ENCODE measurements at regions not wholly inside any gene's neighbourhood (a gene's known extent, or its start where the extent isn't known, plus 50 kb on each side); places are given as distances from the start of the nearest gene placed in this dataset.
"Not testable (repeated sequence)": the region's sequence is repeated elsewhere in the genome, so short reads cannot be mapped to it uniquely, and the experiment has no call there.

DNA sequence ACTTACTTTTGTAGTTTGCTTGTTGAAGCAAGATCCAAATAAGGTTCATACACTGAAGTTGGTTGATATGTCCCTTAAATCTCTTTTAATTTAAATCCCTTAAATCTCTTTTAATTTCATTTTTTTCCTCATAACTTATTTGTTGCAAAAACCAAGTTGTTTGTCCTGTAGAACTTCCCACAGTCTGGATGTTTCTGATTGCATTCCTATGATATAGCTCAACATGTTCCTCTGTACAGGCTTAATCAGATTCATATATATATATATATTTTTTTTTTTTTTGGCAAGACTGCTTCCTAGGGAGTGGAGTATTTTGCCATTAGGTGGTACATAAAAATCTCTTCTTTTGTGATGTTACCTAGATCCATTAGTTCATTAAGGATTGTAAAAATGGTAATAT is 174.9 kb upstream of the MKLN1 start:
- no peak for DNase-seq

- no peak for DNase-seq
Measured at GRCh38 chr7:131154380-131154779, 173.3 kb upstream of the MKLN1 start.

DNA sequence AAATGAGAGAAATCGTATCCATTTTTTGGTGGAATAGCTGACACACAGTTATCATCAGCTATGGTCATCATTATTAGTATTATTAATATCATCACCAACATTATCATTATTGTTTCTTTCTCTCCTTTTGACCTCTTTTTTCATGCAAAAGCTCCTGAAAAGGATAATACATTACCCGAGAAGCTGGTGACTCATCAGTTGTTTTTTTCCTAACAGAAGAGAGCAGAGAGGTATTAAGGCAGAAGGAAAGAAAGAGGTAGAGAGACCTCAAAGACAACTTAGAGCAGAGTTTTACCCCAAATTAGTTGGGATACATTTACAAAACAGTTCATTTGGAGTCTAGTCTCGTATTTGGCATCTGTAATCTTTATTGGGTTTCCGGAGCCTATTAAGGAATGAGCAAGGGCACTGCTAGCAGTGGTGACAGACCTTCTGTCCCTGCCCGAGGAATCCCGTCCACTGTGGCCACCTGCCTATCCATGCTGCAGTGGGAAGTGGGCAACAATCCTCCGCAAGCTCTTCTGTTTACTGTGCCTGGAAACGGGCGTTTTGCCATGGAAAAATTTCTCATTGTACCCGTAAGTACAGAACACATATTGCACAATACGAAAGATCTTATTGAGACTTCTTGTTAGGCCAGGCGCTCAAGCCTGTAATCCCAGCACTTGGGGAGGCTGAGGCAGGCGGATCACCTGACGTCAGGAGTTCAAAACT is 170.0 kb upstream of the MKLN1 start:
- no peak for DNase-seq

GRCh38 chr7:131158244-131158636 is 169.4 kb upstream of the MKLN1 start:
- DNase-seq, result not testable (repeated sequence)

DNA sequence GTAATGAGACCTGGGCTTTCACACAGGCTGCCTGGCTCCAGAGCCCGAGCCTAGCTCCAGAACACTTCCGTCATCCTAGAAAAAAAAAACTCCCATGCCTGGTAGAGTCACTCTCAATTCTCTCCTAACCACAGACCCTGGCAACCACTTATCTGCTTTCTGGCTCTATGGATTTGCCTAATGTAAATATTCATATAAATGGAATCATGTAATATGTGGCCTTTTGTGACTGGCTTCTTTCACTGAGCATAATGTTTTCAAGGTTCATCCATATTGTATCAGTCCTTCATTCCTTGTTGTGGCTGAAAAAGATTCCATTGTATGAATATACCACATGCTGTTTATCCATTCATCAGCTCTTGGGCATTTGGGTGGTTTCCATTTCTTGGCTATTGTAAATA is 167.7 kb upstream of the MKLN1 start:
- no peak for DNase-seq

GRCh38 chr7:131161103-131161502 is 166.6 kb upstream of the MKLN1 start:
- DNase-seq, result no peak

- no peak for DNase-seq
Measured at GRCh38 chr7:131164025-131164925, 163.4 kb upstream of the MKLN1 start.

GRCh38 chr7:131166066-131166465 is 161.6 kb upstream of the MKLN1 start:
- no peak for DNase-seq

DNA sequence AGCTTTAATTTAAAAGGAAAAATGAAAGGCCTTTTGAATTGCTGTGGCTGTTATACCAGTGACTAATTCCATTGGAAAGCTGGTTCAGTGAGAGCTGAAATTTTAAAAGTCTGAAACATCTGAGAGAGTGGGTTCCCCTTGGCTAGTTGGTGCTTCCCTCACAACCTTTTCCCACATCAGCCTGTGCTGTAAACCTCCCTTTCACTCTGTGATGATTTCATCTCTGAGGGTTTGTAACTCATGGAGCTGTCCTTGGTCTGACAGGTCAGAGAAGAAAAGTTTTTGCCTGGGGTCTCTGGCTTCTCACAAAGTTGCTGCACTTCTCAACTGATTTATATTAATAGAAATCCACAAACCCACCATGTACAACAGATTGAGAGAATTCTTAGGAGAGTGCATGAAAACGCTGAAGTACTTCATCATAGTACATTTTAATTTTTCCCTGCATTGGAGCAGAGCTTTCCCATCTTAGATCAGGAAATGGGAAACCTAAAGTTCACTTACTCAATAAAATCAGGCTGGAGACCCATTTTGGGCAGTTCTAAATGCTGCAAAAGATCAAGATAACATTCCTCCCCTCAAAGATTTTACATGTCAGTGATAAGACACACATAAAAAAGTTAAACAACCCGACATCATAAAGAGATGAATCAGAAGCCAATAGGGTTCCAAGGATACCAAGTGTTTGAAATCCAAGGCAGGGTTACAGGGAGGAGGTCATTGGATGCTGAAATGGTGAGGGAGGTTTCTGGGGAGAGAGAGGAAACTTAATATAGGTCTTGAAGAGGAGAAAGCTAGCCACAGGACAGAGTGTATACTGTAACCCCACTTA is 157.0 kb upstream of the MKLN1 start:
- no peak for DNase-seq

- DNase-seq, result no peak
Measured at GRCh38 chr7:131173145-131173890, 154.4 kb upstream of the MKLN1 start.

DNA sequence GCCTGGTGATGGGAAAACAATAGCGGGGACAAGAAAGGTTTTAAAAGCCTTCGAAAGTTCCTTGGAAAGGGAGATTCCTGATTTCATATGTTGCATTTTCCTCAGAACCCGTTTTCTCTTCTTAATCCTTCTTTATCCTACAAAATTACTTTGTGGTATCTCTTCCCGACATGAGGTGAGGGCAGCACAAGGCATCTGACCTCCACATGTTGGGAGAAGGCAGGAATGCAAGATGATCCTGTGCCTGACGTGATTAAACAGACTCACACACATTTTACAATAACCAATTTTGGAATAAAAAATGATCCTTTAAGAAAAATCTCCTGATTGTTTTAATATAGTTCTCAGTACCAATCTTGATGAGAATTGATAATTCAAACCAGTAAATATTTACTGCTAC is 153.3 kb upstream of the MKLN1 start:
- no peak for DNase-seq

DNA sequence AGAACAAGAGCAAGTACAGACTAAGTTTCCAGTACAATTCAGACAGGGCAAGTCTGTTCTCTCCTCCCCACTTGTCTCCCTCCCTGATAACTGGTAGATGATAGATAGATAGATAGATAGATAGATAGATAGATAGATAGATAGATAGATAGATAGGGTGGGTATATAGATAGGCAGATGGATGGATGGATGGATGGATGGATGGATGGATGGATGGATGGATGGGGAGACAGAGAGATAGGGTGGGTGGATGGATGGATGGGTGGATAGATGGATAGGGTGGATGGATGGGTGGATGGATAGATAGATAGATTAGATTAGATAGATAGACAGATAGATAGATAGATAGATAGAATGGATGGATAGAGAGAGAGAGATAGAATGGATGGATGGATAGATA is 152.8 kb upstream of the MKLN1 start:
- DNase-seq, result no peak

GRCh38 chr7:131182446-131183058 is 145.1 kb upstream of the MKLN1 start:
- DNase-seq, result no peak

GRCh38 chr7:131183072-131183471 is 144.6 kb upstream of the MKLN1 start:
- DNase-seq, result no peak

- DNase-seq, result no peak
Measured at GRCh38 chr7:131183611-131184119, 144.0 kb upstream of the MKLN1 start.

GRCh38 chr7:131186816-131187215 is 140.9 kb upstream of the MKLN1 start:
- DNase-seq, result no peak

GRCh38 chr7:131188367-131189339 is 139.0 kb upstream of the MKLN1 start:
- peak; percentile 32 to 36 for DNase-seq

- DNase-seq, result no peak
Measured at GRCh38 chr7:131189488-131189887, 138.2 kb upstream of the MKLN1 start.

- DNase-seq, result no peak
Measured at GRCh38 chr7:131190146-131190545, 137.5 kb upstream of the MKLN1 start.

GRCh38 chr7:131190581-131190980 is 137.1 kb upstream of the MKLN1 start:
- DNase-seq, result no peak

Data from stimulated activated CD4-positive, alpha-beta T cell treated with anti-CD3 and anti-CD28 coated beads, Interleukin-2, amount 100 ng/mL, for 48 hours (primary cell).